ENCODE measurements at regions not wholly inside any gene's neighbourhood (a gene's known extent, or its start where the extent isn't known, plus 50 kb on each side); places are given as distances from the start of the nearest gene placed in this dataset.
A peak's percentile ranks its signal among the peaks of the same experiment; 100 is the strongest.

DNA sequence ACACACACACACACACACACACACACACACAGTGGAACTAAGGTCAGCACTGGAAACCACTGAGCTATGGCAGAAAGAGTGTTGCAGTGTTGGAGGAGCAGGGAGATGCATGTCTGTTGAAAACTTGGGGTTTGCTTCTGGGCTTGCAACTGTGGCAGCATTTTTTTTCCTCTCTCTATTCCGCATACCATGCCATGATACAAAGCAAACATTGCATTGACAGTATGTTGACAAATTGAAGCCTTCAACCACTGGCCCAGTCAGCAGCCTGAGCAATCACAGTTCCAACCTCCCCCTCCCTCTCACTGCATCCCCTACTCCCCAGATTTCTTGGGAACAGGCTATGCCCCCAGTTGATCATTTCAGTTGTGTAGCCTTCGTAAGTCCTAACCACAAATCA lies 478.1 kb upstream of the WWC1 start:
- no peak for DNase-seq

DNA sequence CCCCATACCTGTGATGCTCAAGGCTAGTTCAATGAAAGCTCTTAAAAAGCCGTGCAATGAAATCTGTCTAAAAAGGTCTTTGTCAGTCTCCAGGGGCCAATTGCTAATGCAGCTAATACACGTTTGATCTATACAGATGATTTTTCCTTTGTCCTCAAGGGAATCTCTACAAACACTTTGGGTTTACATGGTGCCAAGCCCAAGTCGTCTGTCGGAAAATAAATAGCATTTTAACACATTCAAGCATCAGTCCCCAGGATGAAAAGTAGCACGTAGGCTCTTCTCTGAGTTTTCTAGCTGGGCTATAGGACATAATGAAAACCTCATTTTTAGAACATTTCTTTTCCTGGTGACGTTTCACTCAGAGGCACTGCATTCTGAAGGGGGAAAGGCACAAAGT lies 477.4 kb upstream of the WWC1 start:
- no peak for DNase-seq

GRCh38 chr5:167814828-167815227 lies 476.6 kb upstream of the WWC1 start:
- DNase-seq, result no peak

GRCh38 chr5:167816354-167816753 lies 475.1 kb upstream of the WWC1 start:
- DNase-seq, result no peak

DNA sequence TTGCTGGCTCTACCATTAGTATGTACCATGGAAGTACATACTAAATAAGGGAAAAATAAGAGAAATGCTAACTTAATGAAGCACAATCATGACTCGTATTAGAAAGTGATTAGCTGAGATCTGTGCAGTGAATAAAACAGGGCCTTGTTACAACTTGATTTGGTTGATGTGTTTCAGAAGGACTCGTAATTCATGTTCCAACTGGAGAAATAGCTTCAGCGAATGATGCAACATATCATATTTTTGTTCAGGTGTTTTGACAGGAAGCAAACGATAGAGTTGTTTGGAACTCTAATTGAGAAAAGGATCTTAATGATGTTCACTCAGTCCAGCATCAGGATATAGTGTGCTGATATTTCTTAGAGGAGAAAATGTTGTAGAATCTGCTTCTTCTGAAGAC lies 474.6 kb upstream of the WWC1 start:
- no peak for DNase-seq

DNA sequence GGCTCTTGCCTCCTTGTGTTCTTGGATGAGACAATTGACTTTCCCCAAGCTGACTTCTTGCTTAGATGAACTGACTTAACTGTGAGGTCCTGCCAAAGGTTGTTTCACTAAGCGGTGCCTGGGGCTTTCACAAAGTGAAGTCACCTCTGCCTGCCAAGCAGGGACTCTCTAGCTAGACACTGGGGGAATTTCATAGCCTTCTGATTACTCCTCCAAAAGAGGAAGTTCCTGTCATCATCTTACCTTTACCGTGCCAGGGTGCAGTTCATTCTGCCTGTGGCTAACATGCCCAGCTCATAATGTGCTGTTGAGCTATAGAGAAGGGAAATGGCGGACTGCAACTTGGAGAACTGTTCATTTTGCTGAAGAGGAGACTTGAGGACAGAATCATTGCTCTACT lies 472.0 kb upstream of the WWC1 start:
- no peak for DNase-seq

DNA sequence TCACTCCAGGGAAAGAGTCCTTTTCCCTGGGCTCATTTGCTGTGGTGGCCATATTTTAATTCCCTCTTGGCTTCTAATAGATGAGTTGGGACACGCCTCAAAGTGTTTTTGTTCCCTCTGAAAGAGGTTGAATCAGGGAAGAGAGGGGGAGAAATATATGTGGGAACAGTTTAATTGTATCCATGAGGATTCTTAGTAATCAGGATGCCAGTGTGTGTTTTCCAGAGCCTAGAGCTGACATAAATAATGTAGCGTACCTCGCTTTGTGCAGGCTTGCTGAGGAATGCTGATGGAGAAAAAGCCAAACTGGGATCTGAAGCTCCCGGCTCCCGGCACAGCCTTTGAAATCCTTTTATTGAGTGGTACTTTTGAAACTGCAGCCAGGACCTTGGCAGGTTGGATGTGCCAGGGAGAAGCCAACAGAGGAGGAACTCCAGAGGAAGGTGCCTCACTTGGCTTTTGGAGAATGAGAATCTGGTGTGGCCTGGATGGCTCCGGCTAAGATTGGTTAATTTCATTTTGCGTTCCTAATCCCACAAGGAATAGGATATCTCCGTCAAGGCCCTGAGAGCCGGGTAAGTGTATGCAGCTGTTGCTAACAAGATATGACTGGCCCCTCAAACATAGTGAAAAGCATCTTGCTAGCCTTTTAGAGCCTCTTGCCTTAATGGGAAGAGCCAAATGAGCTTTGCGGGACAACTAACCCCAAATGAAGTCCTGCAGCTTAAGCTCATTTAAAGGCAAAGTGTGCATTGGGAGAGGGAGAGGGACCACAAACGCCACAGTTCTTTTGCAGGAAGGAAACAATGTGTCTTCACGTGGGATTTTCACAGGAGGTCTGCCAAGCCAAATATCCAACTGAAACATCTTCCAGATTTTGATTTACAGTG lies 471.1 kb upstream of the WWC1 start:
- DNase-seq, result peak; percentile 37

GRCh38 chr5:167821151-167821550 lies 470.3 kb upstream of the WWC1 start:
- peak; percentile 14 for DNase-seq

DNA sequence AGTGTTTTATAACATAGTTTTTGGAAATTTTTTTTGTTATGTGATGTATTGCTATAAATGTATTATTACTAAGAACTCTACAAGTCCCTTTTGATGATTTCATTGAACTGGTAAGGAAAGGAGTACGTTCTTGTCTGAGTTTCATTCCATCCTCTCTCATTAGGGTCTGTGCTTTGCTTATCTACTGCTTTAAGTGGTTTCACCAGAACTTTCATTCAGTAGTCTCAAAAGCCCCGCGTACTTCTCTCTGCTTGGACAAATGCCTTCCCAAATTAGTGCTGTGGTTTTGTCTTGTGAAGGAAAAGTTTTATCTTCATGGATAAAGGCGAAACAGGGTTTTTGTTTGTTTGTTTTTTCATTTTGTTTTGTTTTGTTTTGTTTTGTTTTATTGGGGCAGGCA lies 469.8 kb upstream of the WWC1 start:
- no peak for DNase-seq

DNA sequence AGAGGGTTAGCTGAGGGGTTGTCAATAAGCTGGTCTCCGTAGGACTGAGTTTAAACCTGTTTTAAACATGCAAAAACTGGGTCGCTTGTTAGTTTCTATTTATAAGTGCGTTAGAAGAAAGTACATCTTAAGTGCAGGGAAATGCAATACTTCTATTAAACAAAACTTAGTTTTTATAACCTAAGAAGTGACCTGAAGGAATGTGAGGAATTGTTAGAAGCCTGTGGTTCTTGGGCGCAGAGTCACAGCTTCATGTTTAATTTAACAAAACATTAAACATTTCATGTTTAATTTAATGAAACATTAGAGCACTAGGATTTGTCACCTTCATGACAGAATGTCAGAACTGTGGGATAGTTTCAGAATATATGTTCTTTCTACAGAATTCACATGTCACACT lies 469.2 kb upstream of the WWC1 start:
- DNase-seq, result no peak

DNA sequence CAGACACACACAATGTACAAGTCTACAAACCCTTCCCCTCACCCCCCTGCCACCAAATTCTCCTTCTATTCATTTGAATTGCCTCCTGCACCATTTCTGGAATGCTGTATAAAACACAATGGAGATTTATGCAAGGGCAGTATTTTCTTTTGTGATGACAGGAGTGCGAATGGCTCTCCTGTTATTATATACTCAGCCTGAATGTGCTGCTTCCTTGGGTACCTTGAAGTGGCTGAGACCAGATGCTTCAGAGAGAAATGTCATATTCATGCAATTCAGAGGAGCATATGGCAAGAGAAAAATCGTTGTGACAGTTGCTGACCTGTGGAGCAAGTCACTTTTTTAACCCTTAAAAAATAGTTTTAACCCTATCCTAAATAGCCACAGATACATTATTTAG lies 468.0 kb upstream of the WWC1 start:
- no peak for DNase-seq

- DNase-seq, result no peak
These were observed 463.7 kb upstream of the WWC1 start for GRCh38 chr5:167827766-167828165.

- DNase-seq, result no peak
These were observed 459.5 kb upstream of the WWC1 start for GRCh38 chr5:167831754-167832504.

DNA sequence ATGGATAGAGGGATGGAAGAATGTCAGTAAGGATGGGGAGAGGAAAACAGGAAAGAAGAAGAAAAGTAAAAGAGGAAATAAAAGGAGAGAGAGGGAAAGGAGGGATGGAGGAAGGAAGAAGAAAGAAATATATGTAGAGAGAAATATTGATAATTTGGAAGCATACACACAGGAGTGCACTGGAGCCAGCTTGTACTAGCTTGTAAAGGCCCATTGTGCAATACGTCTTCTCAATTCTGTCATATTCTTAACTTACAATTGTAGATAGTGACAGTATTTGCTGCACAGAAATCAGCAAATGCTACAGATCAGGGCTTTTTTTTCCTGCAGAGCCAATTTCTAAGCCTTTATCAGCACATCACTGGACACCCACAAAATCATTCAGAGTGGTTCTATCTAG lies 458.8 kb upstream of the WWC1 start:
- DNase-seq, result no peak

DNA sequence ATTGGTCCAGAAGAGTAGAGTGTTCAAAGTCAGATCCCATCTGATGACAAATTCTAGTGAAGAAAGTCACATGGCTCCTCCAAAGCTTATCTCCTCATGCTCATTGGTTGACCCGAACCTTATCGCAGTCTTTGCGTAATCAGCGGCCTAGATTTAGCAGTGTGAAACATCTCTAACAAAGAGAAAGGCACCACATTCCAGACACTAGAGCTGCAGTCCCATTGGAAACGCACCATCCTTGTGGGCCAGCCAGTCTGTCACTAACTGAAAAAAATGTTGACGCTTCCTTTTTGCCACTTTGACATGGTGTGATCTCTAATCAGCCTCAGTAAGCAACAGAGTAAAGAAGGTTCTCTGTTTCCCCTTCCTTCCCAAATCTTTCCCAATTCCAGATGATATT lies 458.0 kb upstream of the WWC1 start:
- DNase-seq, result no peak

- no peak for DNase-seq
These were observed 456.3 kb upstream of the WWC1 start for GRCh38 chr5:167835146-167835545.

DNA sequence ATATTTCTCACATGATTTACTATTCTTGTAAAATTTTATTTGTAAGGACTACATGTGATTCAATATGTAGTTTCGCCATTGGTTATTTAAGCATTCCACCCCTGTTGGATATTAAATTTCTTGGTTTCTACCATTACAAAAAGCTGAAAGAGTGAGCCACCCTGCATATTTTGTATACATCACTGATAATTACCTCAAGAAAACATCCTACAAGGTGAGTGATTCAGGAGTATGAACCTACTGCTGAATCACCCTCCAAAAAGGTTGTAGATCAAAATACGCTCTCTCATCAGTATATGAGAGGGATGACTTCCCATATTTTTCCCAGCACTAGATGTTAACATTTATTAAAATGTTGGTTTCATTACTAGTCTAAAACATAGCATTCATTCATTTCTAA lies 454.3 kb upstream of the WWC1 start:
- no peak for DNase-seq

- no peak for DNase-seq
These were observed 452.4 kb upstream of the WWC1 start for GRCh38 chr5:167839065-167839464.

- DNase-seq, result no peak
These were observed 450.8 kb upstream of the WWC1 start for GRCh38 chr5:167840527-167841130.

DNA sequence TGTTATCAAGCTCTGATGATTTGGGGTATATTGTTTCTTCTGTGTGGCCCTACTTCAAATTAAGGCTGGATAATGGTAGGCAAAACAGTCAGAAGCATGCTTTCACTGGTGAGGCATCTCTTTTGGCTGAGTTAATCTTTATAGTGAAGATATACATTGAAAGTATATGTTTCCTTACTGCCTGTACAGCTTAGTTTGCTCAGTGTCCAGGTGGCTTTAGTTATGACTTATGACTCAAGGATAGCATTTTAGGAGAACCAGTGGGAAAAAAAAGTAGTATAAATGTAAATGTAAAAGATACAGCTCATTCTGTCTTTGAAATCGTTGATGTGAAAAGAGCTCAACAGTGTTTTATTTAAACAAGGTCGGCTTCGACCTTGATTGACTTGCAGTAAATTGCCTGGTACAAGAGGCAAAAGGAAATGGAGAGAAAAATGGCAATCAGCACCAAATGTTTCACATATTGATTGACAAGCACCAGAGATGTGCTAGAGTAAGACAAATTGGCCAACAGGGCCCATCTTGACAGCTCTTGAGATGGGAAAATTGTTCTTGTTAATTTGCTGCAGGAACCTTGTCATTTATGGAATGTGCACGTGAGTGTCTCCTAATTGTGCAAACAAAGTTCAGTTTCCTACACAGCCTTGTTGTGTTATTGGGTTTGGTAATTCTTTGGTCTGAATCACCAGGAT lies 447.4 kb upstream of the WWC1 start:
- DNase-seq, result no peak

GRCh38 chr5:167845952-167846351 lies 445.5 kb upstream of the WWC1 start:
- DNase-seq, result no peak

- no peak for DNase-seq
These were observed 441.6 kb upstream of the WWC1 start for GRCh38 chr5:167849874-167850273.

DNA sequence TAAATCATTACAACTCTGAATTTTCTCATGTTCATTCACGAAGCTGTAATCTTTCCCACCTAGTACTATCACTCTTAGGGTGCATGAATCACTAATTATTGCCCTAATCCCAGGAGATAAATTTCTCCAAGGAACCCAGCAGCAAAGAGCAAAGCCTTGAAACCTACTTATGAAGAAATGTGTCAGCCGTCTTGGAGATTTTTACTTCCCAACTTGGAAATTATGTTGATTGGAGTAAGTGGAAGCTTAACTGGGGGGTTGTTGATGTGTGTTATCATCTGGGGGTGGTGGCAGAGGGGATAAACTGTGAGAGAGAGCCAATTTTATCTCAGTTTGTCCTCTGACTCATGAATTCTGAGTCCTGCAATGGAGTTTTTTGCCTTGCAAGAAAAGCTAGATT lies 440.5 kb upstream of the WWC1 start:
- DNase-seq, result no peak
